A549 (cell line): ENCODE measurements at regions not wholly inside any gene's neighbourhood (a gene's known extent, or its start where the extent isn't known, plus 50 kb on each side); places are given as distances from the start of the nearest gene placed in this dataset.

Source experiments
- ATAC-seq, 2 experiments: fragments of 200-7000 bp in 1 of 2; fragments of >200 bp in 1 of 2; cut with Nextera tagmentation in 1 of 2; cut with Tn5 transposase in 1 of 2; 3 replicates each; pipeline versions ENCODE4 v1.8.0 to v1.9.1; 2018 to 2020; ENCODE audit warnings: mild to moderate bottlenecking in 1 of 2, moderate library complexity in 1 of 2
- CTCF ChIA-PET: fragments of 300-600 bp; sonication (Branson Sonifier 250); formaldehyde crosslinking; extraction: SDS; loops from one replicate; lab custom pipeline; 2021; ENCODE audit warnings: antibody characterized with exemption, inconsistent platforms; lab: Yijun Ruan, JAX
- POLR2A ChIA-PET: fragments of 350-600 bp; formaldehyde crosslinking; extraction: SDS; loops from one replicate; lab custom pipeline; 2021; ENCODE audit warnings: antibody characterized with exemption, inconsistent platforms; lab: Yijun Ruan, JAX
- DNase-seq, 2 experiments: peaks; one replicate each; pipeline versions ENCODE4 v3.0.0 to v3.0.0-alpha.2; 2011 to 2016; ENCODE audit warnings: low read depth in 1 of 2, low spot score in 1 of 2
- FAIRE-seq: peaks from 2 replicates; lab custom pipeline; 2011; peaks lifted over from hg19 to GRCh38; lab: Jason Lieb, UNC
- H3K27ac ChIP-seq, 2 experiments: fragments of >200 bp; sonication (Bioruptor Twin); formaldehyde crosslinking; 3 replicates each; pipeline ENCODE4 v1.5.1; 2016 to 2017
- H3K4me1 ChIP-seq: fragments of >200 bp; sonication (Bioruptor Twin); formaldehyde crosslinking; 3 replicates; pipeline ENCODE4 v1.6.1; 2016
- H3K4me2 ChIP-seq: fragments of >200 bp; sonication (Bioruptor Twin); formaldehyde crosslinking; 3 replicates; pipeline ENCODE4 v1.6.1; 2016
- H3K4me3 ChIP-seq: fragments of >200 bp; sonication (Bioruptor Twin); formaldehyde crosslinking; 3 replicates; pipeline ENCODE4 v1.5.1; 2016
- H3K9me3 ChIP-seq: fragments of >200 bp; sonication (Bioruptor Twin); formaldehyde crosslinking; 3 replicates; pipeline ENCODE4 v1.6.1; 2016
- BCL3 ChIP-seq: fragments of >200 bp; sonication (Bioruptor Twin); formaldehyde crosslinking; IDR thresholded peaks from 3 replicates; pipeline ENCODE4 v1.6.1; 2016
- CBX8 ChIP-seq: fragments of 200-600 bp; sonication (generic); IDR thresholded peaks from 2 replicates; pipeline ENCODE4 v1.6.1; 2016
- CHD2 ChIP-seq: fragments of 150-350 bp; IDR thresholded peaks from 2 replicates; pipeline ENCODE4 v1.6.1; 2014; ENCODE audit warnings: low read length; ENCODE audit not compliant: partially characterized antibody
- CHD4 ChIP-seq: fragments of 200-600 bp; sonication (generic); IDR thresholded peaks from 2 replicates; pipeline ENCODE4 v1.6.1; 2016; ENCODE audit warnings: antibody characterized with exemption, mild to moderate bottlenecking, borderline replicate concordance
- EHF ChIP-seq: fragments of 250-450 bp; sonication (Bioruptor Pico); IDR thresholded peaks from 2 replicates; pipeline ENCODE4 v1.5.0; 2020; ENCODE audit warnings: mild to moderate bottlenecking
- EHMT2 ChIP-seq: fragments of 200-600 bp; sonication (generic); IDR thresholded peaks from 2 replicates; pipeline ENCODE4 v1.6.1; 2016; ENCODE audit warnings: antibody characterized with exemption, low read depth, mild to moderate bottlenecking, moderate library complexity
- HOXB5 ChIP-seq: fragments of 250-450 bp; sonication (Bioruptor Pico); IDR thresholded peaks from 2 replicates; pipeline ENCODE4 v1.5.0; 2020; ENCODE audit warnings: mild to moderate bottlenecking, moderate library complexity
- NR3C1 ChIP-seq: fragments of >200 bp; sonication (Bioruptor Twin); formaldehyde crosslinking; IDR thresholded peaks from 3 replicates; pipeline ENCODE4 v1.6.1; 2017
- PBX3 ChIP-seq: IDR thresholded peaks from 2 replicates; pipeline ENCODE4 v1.6.1; 2012
- POLR2A ChIP-seq: IDR thresholded peaks from 2 replicates; pipeline ENCODE4 v1.6.1; 2012; ENCODE audit warnings: mild to moderate bottlenecking, low read length
- RARB ChIP-seq: fragments of 250-450 bp; sonication (Bioruptor Pico); IDR thresholded peaks from 2 replicates; pipeline ENCODE4 v1.8.0; 2021; ENCODE audit warnings: mild to moderate bottlenecking, moderate library complexity
- REST ChIP-seq: fragments of 200-600 bp; sonication (generic); IDR thresholded peaks from 2 replicates; pipeline ENCODE4 v1.6.1; 2016; ENCODE audit warnings: antibody characterized with exemption, mild to moderate bottlenecking, moderate library complexity
- TFCP2L1 ChIP-seq: fragments of 250-450 bp; sonication (Bioruptor Pico); IDR thresholded peaks from 2 replicates; pipeline ENCODE4 v1.5.0; 2021; ENCODE audit warnings: mild to moderate bottlenecking
- ZC3H11A ChIP-seq: fragments of 450-650 bp; IDR thresholded peaks from 2 replicates; pipeline ENCODE4 v1.6.1; 2014; ENCODE audit warnings: antibody characterized with exemption, mild to moderate bottlenecking
- ZFP36 ChIP-seq: fragments of 450-650 bp; IDR thresholded peaks from 2 replicates; pipeline ENCODE4 v1.6.1; 2014; ENCODE audit warnings: borderline replicate concordance; ENCODE audit not compliant: partially characterized antibody
- ZNF302 ChIP-seq: fragments of 250-450 bp; sonication (Bioruptor Pico); IDR thresholded peaks from 2 replicates; pipeline ENCODE4 v1.9.0; 2021; ENCODE audit warnings: inconsistent platforms, mild to moderate bottlenecking, moderate library complexity
- WGBS: methylation state at CpG from one replicate; pipeline ENCODE4 v1.1.6; 2017; ENCODE audit errors: missing lambda C conversion rate; 5-methylcytosine and 5-hydroxymethylcytosine counted together
- TF ChIP-seq, protein P1 (sequence below): fragments of >200 bp; sonication (Bioruptor Twin); formaldehyde crosslinking; IDR thresholded peaks from 3 replicates; pipeline ENCODE4 v1.5.1; 2016

GRCh38 chr11:64450168-64450560, 91.2 kb downstream of the RPS6KA4 start:
- no peak for FAIRE-seq
- no peaks in the 10 kb centered on the region for H3K9me3 ChIP-seq
- H3K4me2 ChIP-seq, result no peak overlapping the region
- no peak overlapping the region for H3K4me3 ChIP-seq
- H3K27ac ChIP-seq, result no peak overlapping the region
- 51% methylated on average over 2 of the region's 2 CpGs for WGBS
- no peak for DNase-seq
- ChIA-PET POLR2A (no interaction called here), CTCF (interaction anchor here (0.6 to 18.0 kb wide), 57 partner anchors 8 to 499 kb away, joined by 3 to 255 read pairs (median 7); partner anchors contain the start of genes RPS6KA4 and SLC22A12)
- peaks cover 10% of the 10 kb centered on the region; the same call in 2 of the 3 replicates for H3K4me1 ChIP-seq
- no peak for ATAC-seq
- TF ChIP-seq RARB (CRISPR knock-in tag) (no peak), REST (no peak), ZFP36 (no peak), CHD4 (no peak), EHF (CRISPR knock-in tag) (no peak), ZNF302 (CRISPR knock-in tag) (no peak), HOXB5 (no peak)

- no peak for TF ChIP-seq PBX3
- TF ChIP-seq ZC3H11A, result no peak
- no peak for TF ChIP-seq CBX8
- no peak for TF ChIP-seq POLR2A
- no peak for TF ChIP-seq CHD2
- TF ChIP-seq BCL3, result no peak
- TF ChIP-seq CHD4, result no peak
- TF ChIP-seq EHMT2, result no peak
- TF ChIP-seq TFCP2L1 (CRISPR knock-in tag), result no peak
- TF ChIP-seq NR3C1, result no peak
- no peak for DNase-seq
- H3K4me1 ChIP-seq, result peaks cover 10% of the 10 kb centered on the region; the same call in 2 of the 3 replicates
- H3K9me3 ChIP-seq, result no peaks in the 10 kb centered on the region
- ATAC-seq, result no peak
- H3K4me3 ChIP-seq, result no peak overlapping the region
- H3K4me2 ChIP-seq, result no peak overlapping the region
- CTCF ChIA-PET, result interaction anchor here (1.5 to 18.0 kb wide), 4 partner anchors 10 to 199 kb away, joined by 4 to 255 read pairs (median 5); no protein-coding TSS in a partner anchor
- FAIRE-seq, result no peak
- WGBS, result 56% methylated on average over 6 of the region's 7 CpGs
- POLR2A ChIA-PET, result no interaction called here
- no peak overlapping the region for H3K27ac ChIP-seq
These were observed 92.9 kb downstream of the RPS6KA4 start for GRCh38 chr11:64451856-64452255.

- ChIA-PET POLR2A (no interaction called here), CTCF (interaction anchor here (1.3 to 18.0 kb wide), 5 partner anchors 9 to 197 kb away, joined by 3 to 255 read pairs (median 4); no protein-coding TSS in a partner anchor)
- Histone ChIP-seq H3K4me1 (peaks cover 7% of the 10 kb centered on the region; the same call in 2 of the 3 replicates), H3K27ac (no peak overlapping the region), H3K4me2 (no peak overlapping the region), H3K9me3 (no peaks in the 10 kb centered on the region), H3K4me3 (no peak overlapping the region)
- TF ChIP-seq, protein P1, sequence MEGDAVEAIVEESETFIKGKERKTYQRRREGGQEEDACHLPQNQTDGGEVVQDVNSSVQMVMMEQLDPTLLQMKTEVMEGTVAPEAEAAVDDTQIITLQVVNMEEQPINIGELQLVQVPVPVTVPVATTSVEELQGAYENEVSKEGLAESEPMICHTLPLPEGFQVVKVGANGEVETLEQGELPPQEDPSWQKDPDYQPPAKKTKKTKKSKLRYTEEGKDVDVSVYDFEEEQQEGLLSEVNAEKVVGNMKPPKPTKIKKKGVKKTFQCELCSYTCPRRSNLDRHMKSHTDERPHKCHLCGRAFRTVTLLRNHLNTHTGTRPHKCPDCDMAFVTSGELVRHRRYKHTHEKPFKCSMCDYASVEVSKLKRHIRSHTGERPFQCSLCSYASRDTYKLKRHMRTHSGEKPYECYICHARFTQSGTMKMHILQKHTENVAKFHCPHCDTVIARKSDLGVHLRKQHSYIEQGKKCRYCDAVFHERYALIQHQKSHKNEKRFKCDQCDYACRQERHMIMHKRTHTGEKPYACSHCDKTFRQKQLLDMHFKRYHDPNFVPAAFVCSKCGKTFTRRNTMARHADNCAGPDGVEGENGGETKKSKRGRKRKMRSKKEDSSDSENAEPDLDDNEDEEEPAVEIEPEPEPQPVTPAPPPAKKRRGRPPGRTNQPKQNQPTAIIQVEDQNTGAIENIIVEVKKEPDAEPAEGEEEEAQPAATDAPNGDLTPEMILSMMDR, result no peak
- no peak for TF ChIP-seq CBX8
- TF ChIP-seq REST, result no peak
- TF ChIP-seq CHD4, result no peak
- ATAC-seq (no peak), FAIRE-seq (no peak), DNase-seq (no peak)
- WGBS, result 10% methylated on average over 1 of the region's 1 CpG
These were observed 94.5 kb downstream of the RPS6KA4 start for GRCh38 chr11:64453466-64453865.
